Astrocyte of the cerebellum (primary cell): ENCODE measurements at regions not wholly inside any gene's neighbourhood (a gene's known extent, or its start where the extent isn't known, plus 50 kb on each side); places are given as distances from the start of the nearest gene placed in this dataset.

ENCODE experiments used
- DNase-seq: peaks from one replicate; pipeline ENCODE4 v3.0.0-alpha.2; 2011; ENCODE audit warnings: low read depth
- H3K4me3 ChIP-seq: 2 replicates; pipeline ENCODE4 v1.5.1; 2011; ENCODE audit warnings: mild to moderate bottlenecking, low read depth, low read length, moderate library complexity
- in situ Hi-C: cut with HindIII; loops from 2 replicates; pipeline ENCODE4 v1.10.0; 2017; ENCODE audit warnings: low sequenced_read_pairs
- TF ChIP-seq, protein P1 (sequence below): IDR thresholded peaks from 2 replicates; pipeline ENCODE4 v1.5.1; 2012; ENCODE audit warnings: low read length, low read depth, moderate library complexity, mild to moderate bottlenecking; ENCODE audit errors: missing control alignments

DNA sequence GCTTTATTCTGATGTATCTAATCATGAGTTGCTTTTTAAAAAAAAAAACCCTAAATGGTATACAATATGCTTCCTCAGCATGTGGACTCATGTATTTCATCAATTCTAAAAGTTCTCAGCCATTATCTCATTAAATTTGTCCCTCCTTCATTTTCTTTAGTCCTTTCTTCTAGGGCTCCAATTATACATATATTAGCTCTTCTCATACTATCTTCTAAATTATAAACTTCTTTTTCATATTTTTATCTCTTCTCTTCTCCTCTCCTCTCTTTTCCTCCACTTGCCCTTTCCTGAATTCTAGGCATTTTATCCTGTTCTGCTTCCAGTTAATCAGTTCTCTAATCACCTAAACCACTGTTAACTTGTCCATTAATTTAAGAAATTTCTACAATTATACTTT, 55.0 kb upstream of the IL33 start:
- TF ChIP-seq, protein P1, sequence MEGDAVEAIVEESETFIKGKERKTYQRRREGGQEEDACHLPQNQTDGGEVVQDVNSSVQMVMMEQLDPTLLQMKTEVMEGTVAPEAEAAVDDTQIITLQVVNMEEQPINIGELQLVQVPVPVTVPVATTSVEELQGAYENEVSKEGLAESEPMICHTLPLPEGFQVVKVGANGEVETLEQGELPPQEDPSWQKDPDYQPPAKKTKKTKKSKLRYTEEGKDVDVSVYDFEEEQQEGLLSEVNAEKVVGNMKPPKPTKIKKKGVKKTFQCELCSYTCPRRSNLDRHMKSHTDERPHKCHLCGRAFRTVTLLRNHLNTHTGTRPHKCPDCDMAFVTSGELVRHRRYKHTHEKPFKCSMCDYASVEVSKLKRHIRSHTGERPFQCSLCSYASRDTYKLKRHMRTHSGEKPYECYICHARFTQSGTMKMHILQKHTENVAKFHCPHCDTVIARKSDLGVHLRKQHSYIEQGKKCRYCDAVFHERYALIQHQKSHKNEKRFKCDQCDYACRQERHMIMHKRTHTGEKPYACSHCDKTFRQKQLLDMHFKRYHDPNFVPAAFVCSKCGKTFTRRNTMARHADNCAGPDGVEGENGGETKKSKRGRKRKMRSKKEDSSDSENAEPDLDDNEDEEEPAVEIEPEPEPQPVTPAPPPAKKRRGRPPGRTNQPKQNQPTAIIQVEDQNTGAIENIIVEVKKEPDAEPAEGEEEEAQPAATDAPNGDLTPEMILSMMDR: no peak
- H3K4me3 ChIP-seq: no peak overlapping the region
- DNase-seq: no peak
- in situ Hi-C loops: no loop called here

DNA sequence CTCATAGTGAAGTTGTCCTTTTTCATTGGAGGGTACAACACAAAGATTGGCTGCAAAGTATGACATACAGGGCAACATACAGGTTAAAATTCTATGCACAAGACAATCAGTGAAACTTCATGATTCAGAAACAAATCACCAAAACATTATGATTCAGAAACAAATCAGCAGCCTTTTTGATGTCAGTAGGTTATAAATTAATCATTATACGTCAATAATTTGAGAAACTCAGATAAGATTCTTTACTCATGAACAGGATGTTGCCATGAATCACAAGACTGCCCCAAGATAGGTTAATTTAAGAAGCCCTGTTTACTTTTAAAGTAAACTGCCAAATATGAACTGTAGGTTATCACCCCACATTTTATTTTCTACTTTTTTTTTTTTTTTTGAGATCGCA, 62.2 kb upstream of the IL33 start:
- TF ChIP-seq, protein P1: no peak
- in situ Hi-C loops: no loop called here
- no peak for DNase-seq
- no peak overlapping the region for H3K4me3 ChIP-seq

DNA sequence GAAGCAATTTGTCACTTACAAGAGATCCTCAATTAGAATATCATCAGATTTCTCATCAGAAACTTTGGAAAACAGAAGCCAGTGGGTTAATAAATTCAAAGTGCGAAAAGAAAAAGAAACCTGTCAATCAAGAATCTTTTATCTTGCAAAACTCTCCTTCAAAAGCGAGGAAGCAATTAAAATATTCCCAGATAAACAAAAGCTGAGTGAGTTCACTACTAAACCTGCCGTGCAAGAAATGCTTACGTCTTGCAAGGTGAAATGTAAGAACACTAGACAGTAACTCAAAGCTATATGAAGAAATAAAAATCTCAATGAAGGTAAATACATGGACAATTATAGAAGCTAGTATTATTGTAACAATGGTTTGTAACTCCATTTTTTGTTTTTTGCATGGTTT, 62.8 kb upstream of the IL33 start:
- no peak overlapping the region for H3K4me3 ChIP-seq
- in situ Hi-C loops: no loop called here
- TF ChIP-seq, protein P1: no peak
- DNase-seq: no peak

DNA sequence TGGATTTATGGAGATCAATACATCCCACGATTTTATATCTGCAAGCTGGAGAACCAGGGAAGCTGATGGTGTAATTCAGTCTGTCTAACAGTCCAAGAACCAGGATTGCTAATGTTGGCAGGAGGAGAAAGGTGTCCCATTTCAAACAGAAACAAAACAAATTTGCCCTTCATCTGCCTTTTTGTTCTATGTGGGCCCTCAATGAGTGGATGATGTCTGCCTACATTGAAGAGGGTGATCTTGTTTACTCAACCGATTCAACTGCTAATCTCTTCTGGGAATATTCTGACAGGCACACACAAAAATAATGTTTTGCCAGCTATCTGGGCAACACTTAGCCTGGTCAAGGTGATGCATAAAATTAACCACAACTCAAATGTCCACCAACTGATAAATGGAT, 65.1 kb upstream of the IL33 start:
- no peak for DNase-seq

DNA sequence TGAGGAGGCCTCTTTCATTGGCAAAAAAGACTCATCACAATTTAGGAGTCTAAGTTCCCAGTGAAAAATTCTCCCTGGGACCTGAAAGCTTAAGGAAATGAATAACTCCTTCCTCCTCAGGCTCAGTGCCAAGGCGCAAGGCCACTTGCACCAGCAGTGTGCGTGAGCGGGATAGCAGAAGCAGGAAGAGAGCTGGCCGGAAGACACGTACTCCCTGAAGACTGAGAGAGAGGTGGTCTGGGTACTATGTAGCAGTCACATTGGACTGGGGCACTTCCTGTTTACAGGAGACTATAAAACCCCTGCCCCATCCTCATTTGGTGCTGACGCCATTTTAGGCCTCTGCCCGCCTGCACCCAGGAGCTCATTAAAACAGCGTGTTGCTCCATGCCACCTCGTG, 66.3 kb upstream of the IL33 start:
- DNase-seq: no peak
- in situ Hi-C loops: no loop called here
- no peak overlapping the region for H3K4me3 ChIP-seq
- TF ChIP-seq, protein P1: no peak

More for the DNA sequence above, 65.1 kb upstream of the IL33 start:
- TF ChIP-seq, protein P1: no peak
- in situ Hi-C loops: no loop called here
- H3K4me3 ChIP-seq: no peak overlapping the region

DNA sequence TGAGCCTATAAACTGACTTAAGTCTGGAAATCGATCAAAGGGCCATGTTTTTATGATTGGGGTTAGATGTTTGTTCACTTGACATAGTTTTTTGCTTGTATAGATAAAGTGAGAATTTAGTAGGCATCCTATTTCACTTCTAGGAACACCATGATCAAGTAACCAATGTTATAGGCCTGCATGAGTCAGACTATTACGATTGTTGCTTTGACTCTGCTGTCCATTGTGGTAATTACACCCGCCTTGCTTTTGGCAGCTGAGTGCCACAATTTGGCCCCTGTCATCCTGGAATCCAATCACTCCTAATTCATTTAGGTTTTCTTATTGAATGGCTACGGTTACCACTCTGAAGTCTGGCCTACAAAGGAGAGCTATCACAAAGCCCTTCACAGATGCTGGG, 67.8 kb upstream of the IL33 start:
- TF ChIP-seq, protein P1: no peak
- in situ Hi-C loops: no loop called here
- DNase-seq: no peak
- no peak overlapping the region for H3K4me3 ChIP-seq

DNA sequence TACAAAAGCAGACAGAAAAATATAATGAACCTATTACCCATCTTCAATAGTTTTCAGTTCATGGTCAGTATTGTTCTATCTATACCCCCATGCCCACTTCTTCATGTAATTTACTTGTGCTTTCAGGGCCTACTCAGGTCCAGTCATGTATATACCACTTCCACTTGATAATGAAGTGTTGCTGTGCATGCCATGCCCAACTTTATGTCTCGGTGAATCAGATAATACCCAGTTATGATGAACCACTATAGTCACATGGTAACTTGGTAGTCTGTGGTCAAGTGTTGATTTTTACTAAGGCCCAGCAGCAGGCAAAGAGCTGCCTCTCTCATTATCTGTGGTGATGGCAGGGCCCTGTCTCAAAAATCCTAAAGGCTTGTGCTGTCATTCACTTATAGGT, 70.7 kb upstream of the IL33 start:
- DNase-seq: no peak
- H3K4me3 ChIP-seq: no peak overlapping the region
- TF ChIP-seq, protein P1: no peak
- in situ Hi-C loops: no loop called here
